GM19240 (cell line): ENCODE measurements at regions not wholly inside any gene's neighbourhood (a gene's known extent, or its start where the extent isn't known, plus 50 kb on each side); places are given as distances from the start of the nearest gene placed in this dataset.

Experiments used
- DNase-seq: peaks from one replicate; pipeline ENCODE4 v3.0.0; 2011; ENCODE audit warnings: low spot score; ENCODE audit not compliant: insufficient read length

GRCh38 chr2:235168174-235168979 is 216.6 kb downstream of the SH3BP4 start:
- DNase-seq = no peak

GRCh38 chr2:235170016-235170415 is 218.2 kb downstream of the SH3BP4 start:
- no peak for DNase-seq

GRCh38 chr2:235170536-235171521 is 219.0 kb downstream of the SH3BP4 start:
- DNase-seq = no peak

GRCh38 chr2:235171550-235172031 is 219.8 kb downstream of the SH3BP4 start:
- no peak for DNase-seq

GRCh38 chr2:235180642-235181041 is 228.8 kb downstream of the SH3BP4 start:
- DNase-seq = no peak

GRCh38 chr2:235183786-235184185 is 232.0 kb downstream of the SH3BP4 start:
- no peak for DNase-seq

- DNase-seq = no peak
These were observed 236.0 kb downstream of the SH3BP4 start for GRCh38 chr2:235187806-235188205.

- DNase-seq = no peak
These were observed 239.7 kb downstream of the SH3BP4 start for GRCh38 chr2:235191486-235191885.

GRCh38 chr2:235191978-235192377 is 240.2 kb downstream of the SH3BP4 start:
- DNase-seq = no peak

GRCh38 chr2:235194351-235194750 is 242.5 kb downstream of the SH3BP4 start:
- DNase-seq = no peak

- DNase-seq = no peak
These were observed 243.0 kb downstream of the SH3BP4 start for GRCh38 chr2:235194836-235195235.

GRCh38 chr2:235195921-235196320 is 244.1 kb downstream of the SH3BP4 start:
- no peak for DNase-seq

GRCh38 chr2:235199128-235199527 is 247.3 kb downstream of the SH3BP4 start:
- no peak for DNase-seq

GRCh38 chr2:235200216-235200615 is 248.4 kb downstream of the SH3BP4 start:
- DNase-seq = no peak

GRCh38 chr2:235201756-235202155 is 249.9 kb downstream of the SH3BP4 start:
- DNase-seq = no peak

GRCh38 chr2:235204948-235205347 is 253.1 kb downstream of the SH3BP4 start:
- DNase-seq = no peak

- no peak for DNase-seq
These were observed 254.6 kb downstream of the SH3BP4 start for GRCh38 chr2:235206399-235206798.

- DNase-seq = no peak
These were observed 255.3 kb downstream of the SH3BP4 start for GRCh38 chr2:235206980-235207579.

GRCh38 chr2:235211056-235211455 is 259.2 kb downstream of the SH3BP4 start:
- DNase-seq = no peak

GRCh38 chr2:235212501-235213158 is 260.8 kb downstream of the SH3BP4 start:
- DNase-seq = no peak

GRCh38 chr2:235215248-235215647 is 263.4 kb downstream of the SH3BP4 start:
- DNase-seq = no peak
